Skeletal muscle satellite cell (primary cell): ENCODE measurements at regions not wholly inside any gene's neighbourhood (a gene's known extent, or its start where the extent isn't known, plus 50 kb on each side); places are given as distances from the start of the nearest gene placed in this dataset.
"Not testable (repeated sequence)": the region's sequence is repeated elsewhere in the genome, so short reads cannot be mapped to it uniquely, and the experiment has no call there.

ENCODE experiments used
- H3K27me3 ChIP-seq: 2 replicates; pipeline ENCODE4 v1.7.0; 2013; ENCODE audit warnings: low read length; ENCODE audit not compliant: control insufficient read depth, insufficient read depth
- H3K36me3 ChIP-seq: 2 replicates; pipeline ENCODE4 v1.7.0; 2013; ENCODE audit warnings: mild to moderate bottlenecking, control low read depth, low read length; ENCODE audit not compliant: insufficient read depth
- H3K4me1 ChIP-seq: 2 replicates; pipeline ENCODE4 v1.7.0; 2013; ENCODE audit warnings: low read length; ENCODE audit not compliant: control insufficient read depth, insufficient read depth
- H3K4me2 ChIP-seq: 2 replicates; pipeline ENCODE4 v1.7.0; 2013; ENCODE audit warnings: mild to moderate bottlenecking, low read length
- H3K4me3 ChIP-seq: 2 replicates; pipeline ENCODE4 v1.7.0; 2013; ENCODE audit warnings: low read length
- H3K9ac ChIP-seq: 2 replicates; pipeline ENCODE4 v1.7.0; 2013; ENCODE audit warnings: mild to moderate bottlenecking, low read depth, low read length, moderate library complexity
- H3K9me3 ChIP-seq: replicated peaks from 2 replicates; pipeline ENCODE4 v1.7.0; 2013; ENCODE audit warnings: mild to moderate bottlenecking, control low read depth, low read length

DNA sequence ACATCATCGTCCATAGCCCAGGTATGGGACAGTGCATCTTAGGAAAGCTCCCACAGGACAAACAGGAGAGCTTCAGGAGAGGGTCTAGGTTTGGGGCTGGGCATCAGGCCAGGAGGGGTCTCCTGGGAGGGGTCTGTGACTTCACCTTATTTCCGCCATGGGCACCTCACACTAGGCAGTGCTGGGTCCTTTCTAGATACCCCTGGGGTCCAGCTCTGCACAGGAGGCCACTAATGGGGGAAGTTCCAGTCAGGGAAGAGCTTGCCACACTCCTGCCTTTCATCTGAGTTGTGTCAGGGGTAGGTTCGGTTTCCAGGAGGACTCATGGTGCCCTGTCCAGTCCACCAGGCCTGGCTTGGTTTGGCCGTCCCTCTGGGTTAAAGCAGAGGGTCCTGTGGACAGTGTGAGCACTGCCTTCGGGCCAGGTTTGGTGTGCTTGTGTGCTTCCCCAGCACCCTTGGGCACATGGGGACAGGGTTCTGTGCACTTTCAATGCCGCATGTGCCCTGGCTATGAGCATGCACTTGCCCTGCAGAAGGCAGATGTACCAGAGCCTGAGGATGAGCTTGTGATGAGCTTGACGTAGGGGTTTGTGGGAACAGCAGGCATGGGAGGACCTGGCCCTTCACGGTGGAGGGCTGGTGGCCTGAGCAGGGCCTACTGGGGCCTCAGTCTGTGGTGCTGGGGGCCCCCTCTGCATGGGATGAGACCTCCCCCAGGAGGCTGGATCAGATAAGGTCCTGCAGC, 377.7 kb upstream of the NUPR2 start:
- no peaks in the 10 kb centered on the region for H3K4me1 ChIP-seq
- H3K9me3 ChIP-seq: peaks cover 23% of the 10 kb centered on the region
- no peaks in the 10 kb centered on the region for H3K36me3 ChIP-seq
- no peaks in the 10 kb centered on the region for H3K27me3 ChIP-seq
- no peak overlapping the region for H3K9ac ChIP-seq
- H3K4me2 ChIP-seq: no peak overlapping the region
- H3K4me3 ChIP-seq: no peak overlapping the region

DNA sequence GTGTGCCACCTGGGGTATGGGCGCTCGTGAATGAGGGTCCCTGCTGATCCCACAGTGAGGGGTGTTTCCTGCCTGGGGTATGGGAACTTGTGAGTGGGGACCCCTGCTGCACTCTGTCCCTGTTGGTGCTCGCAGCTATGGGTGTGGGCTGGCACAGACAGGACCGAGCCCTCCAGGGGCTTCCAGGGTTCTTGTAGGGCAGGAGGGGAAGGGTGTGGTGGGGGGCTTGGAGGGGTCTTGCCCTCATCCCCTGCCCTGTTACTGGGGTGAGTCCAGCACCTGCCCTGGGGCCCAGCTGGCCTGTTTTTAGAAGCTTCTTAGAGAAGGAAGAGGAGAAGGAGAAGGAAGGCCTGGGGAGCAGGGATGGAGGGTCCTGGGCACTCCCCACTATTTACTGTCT, 377.0 kb upstream of the NUPR2 start:
- H3K4me2 ChIP-seq: no peak overlapping the region
- H3K27me3 ChIP-seq: no peaks in the 10 kb centered on the region
- H3K4me3 ChIP-seq: no peak overlapping the region
- H3K9ac ChIP-seq: no peak overlapping the region
- H3K4me1 ChIP-seq: no peaks in the 10 kb centered on the region
- H3K36me3 ChIP-seq: no peaks in the 10 kb centered on the region
- peaks cover 23% of the 10 kb centered on the region for H3K9me3 ChIP-seq

DNA sequence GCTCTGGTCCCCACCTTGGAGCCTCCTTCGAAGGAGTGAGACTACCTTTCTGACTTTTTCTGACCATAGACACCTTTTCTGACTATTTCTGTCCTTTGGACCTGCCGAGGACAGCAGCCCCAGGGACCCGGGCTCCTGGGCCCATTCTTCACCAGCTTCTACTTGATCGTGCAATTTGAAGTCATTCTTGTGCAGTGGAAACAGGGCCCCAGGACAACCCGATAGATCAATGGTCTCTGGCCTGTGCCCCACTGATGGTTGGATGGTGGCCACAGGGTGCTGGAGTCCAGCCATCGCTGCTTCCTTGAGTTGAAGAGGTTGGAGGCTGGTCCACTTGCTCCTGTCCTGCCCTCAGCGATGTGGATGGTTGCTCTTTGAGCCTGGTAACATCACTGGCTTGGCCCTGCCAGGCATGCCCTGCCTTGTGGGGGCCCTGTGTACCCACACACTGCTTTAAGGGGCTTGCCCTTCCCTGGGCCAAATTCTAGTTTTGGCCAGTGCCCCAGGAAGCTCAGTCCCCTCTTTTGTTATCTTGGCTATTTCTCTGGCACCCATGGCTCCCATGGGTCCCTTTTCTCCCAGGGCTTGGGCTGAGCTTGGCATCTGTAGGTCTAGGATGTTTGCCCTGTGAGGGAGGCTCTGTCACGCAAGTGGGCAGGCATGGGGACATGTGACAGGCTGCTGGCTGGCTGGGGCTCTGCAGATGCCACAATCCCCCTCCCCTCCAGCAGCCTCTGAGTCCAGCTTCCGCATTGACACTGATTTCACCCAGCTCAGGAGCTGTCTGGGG, 375.6 kb upstream of the NUPR2 start:
- H3K4me1 ChIP-seq: no peaks in the 10 kb centered on the region
- no peak overlapping the region for H3K4me3 ChIP-seq
- no peak overlapping the region for H3K4me2 ChIP-seq
- no peaks in the 10 kb centered on the region for H3K27me3 ChIP-seq
- no peak overlapping the region for H3K9ac ChIP-seq
- no peaks in the 10 kb centered on the region for H3K36me3 ChIP-seq
- H3K9me3 ChIP-seq: peaks cover 23% of the 10 kb centered on the region

DNA sequence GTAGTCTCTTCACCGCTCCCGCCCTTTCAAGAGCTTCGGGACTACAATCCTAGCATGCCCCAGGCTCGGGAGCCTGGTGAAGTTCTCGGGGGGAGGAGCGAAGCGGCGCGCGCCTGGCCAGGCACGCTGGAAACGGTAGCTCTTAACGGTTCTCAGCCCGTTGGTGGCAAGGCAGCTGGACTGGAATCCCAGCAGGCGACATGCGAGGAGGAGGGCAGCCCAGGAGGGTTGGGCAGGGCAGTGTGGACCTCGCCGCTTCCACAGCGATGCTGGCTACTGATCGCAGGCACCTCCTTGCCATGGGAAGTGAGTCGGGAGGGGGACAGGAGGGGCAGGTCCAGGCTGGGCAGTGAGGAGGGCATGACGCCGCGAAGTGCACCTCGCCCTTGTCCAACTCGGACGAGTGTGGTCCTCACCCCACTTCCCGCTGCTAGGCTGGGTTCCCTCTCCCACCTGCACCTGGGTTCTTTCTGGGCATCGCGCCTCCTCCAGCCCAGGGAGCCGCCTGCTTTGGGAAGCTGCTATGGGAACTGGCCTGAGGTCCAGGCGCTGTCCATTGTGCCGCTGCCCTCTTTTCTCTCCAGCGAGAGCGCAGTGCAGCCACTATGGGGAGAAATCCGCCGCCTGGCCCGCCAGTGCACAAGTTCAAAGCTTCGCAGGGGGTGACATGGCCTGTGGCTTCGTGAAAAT, 367.8 kb upstream of the NUPR2 start:
- H3K9me3 ChIP-seq: peaks cover 15% of the 10 kb centered on the region
- no peaks in the 10 kb centered on the region for H3K27me3 ChIP-seq

DNA sequence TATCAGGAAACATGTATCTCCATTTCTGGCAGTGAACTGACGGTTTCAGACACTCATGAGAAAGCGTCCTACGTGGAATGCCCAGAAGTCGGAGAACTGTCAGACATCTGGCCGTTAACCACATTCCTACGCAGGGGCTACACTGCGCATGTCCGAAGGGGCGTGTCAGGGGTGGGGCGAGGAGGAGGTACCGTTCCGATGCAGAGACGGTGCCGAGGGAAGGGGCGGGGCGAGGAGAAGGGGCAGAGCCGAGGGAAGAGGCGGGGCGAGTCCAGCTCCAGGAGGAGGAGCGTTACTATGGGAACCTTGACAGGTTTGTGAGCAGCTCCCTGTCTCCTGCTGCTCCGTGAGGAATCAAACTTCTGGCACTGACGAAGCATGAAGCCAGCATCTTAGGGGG, 366.9 kb upstream of the NUPR2 start:
- Histone ChIP-seq H3K4me1 (no peaks in the 10 kb centered on the region), H3K9me3 (peaks cover 18% of the 10 kb centered on the region), H3K27me3 (no peaks in the 10 kb centered on the region), H3K9ac (no peak overlapping the region), H3K36me3 (no peaks in the 10 kb centered on the region), H3K4me3 (no peak overlapping the region), H3K4me2 (no peak overlapping the region)

More for the DNA sequence above, 367.8 kb upstream of the NUPR2 start:
- no peak overlapping the region for H3K4me2 ChIP-seq
- no peak overlapping the region for H3K9ac ChIP-seq
- H3K4me3 ChIP-seq: no peak overlapping the region
- no peaks in the 10 kb centered on the region for H3K36me3 ChIP-seq
- no peaks in the 10 kb centered on the region for H3K4me1 ChIP-seq

DNA sequence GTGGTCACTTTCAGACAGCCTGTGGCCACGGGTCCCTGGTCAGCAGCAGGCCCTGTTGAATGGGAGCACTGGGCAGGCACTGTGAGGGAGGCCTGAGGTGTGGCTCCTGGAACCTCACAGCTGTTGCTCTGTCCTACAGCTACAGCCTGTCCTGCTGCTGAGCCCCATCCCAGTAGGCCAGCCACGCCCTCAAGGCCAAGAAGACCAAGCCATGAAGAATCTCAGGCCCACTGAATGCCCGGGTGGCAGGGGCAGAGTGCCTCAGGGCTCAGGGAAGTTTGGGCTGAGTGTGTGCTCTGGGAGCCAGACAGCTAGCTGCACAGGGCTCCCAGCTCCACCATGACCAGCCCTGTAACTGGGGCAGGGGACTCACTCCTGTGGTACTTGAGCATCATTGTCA, 363.5 kb upstream of the NUPR2 start:
- Histone ChIP-seq H3K9ac (no peak overlapping the region), H3K4me1 (no peaks in the 10 kb centered on the region), H3K4me2 (no peak overlapping the region), H3K36me3 (no peaks in the 10 kb centered on the region), H3K4me3 (no peak overlapping the region), H3K27me3 (no peaks in the 10 kb centered on the region), H3K9me3 (peaks cover 12% of the 10 kb centered on the region)

DNA sequence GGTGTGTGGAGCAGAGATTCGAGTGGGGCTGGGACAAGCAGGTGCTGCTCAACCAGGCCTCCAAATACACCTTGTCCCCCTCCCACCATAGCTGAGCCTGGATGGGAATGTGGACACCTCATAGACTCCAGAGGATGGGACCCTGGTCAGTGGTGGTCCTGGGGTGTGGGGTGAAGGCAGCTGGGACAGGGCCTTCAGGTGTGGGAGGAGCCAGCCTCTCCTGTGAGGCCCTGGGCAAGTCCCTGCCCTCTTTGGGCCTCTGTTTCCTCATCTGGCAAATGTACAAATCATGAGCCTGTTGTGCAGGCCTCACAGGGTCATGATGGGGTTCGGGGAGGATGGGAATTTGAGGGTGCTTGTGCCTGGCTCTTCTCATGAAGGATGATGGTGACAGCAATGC, 362.9 kb upstream of the NUPR2 start:
- H3K36me3 ChIP-seq: no peaks in the 10 kb centered on the region
- peaks cover 9% of the 10 kb centered on the region for H3K9me3 ChIP-seq
- no peak overlapping the region for H3K4me3 ChIP-seq
- H3K9ac ChIP-seq: no peak overlapping the region
- no peaks in the 10 kb centered on the region for H3K4me1 ChIP-seq
- H3K27me3 ChIP-seq: no peaks in the 10 kb centered on the region
- no peak overlapping the region for H3K4me2 ChIP-seq

DNA sequence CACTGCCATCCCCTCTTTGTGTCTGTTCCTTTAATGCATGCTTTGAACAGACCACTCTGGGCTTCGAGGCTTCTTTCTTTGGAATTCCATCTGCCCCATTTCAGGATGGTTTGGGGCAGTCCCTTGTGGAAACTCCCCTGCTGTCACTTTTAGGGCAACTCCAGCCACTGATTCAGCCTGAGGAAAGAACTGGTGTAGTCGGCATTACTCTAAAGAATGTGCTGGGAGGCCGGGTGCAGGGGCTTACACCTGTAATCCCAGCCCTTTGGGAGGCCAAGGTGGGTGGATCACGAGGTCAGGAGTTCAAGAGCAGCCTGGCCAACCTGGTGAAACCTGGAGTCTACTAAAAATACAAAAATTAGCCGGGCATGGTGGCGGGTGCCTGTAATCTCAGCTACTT, 358.1 kb upstream of the NUPR2 start:
- Histone ChIP-seq H3K9me3 (peaks cover 24% of the 10 kb centered on the region), H3K4me3 (no peak overlapping the region), H3K9ac (no peak overlapping the region), H3K27me3 (no peaks in the 10 kb centered on the region), H3K36me3 (no peaks in the 10 kb centered on the region), H3K4me1 (no peaks in the 10 kb centered on the region), H3K4me2 (no peak overlapping the region)

DNA sequence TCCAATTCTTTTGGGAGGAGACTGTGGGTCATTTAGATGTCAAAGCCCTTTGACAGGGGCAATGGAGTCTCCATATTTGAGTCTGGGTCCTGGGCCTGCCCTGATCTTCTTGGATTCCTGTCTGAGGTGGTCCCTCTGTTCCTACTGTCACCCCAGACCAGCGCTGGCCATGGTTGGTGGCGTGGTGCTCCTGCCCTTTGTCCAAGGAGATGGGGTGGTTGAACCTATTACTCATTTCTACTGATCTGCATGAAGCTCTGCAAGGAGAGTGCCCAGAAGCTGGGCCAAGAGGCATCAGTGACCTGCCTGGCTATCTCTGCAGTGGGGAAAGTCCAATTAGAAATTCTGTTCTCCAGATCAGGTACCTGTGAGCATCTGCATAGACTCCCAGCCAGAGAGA, 355.6 kb upstream of the NUPR2 start:
- Histone ChIP-seq H3K9ac (no peak overlapping the region), H3K27me3 (no peaks in the 10 kb centered on the region), H3K4me2 (no peak overlapping the region), H3K4me3 (no peak overlapping the region), H3K36me3 (no peaks in the 10 kb centered on the region), H3K4me1 (no peaks in the 10 kb centered on the region), H3K9me3 (peaks cover 31% of the 10 kb centered on the region)

DNA sequence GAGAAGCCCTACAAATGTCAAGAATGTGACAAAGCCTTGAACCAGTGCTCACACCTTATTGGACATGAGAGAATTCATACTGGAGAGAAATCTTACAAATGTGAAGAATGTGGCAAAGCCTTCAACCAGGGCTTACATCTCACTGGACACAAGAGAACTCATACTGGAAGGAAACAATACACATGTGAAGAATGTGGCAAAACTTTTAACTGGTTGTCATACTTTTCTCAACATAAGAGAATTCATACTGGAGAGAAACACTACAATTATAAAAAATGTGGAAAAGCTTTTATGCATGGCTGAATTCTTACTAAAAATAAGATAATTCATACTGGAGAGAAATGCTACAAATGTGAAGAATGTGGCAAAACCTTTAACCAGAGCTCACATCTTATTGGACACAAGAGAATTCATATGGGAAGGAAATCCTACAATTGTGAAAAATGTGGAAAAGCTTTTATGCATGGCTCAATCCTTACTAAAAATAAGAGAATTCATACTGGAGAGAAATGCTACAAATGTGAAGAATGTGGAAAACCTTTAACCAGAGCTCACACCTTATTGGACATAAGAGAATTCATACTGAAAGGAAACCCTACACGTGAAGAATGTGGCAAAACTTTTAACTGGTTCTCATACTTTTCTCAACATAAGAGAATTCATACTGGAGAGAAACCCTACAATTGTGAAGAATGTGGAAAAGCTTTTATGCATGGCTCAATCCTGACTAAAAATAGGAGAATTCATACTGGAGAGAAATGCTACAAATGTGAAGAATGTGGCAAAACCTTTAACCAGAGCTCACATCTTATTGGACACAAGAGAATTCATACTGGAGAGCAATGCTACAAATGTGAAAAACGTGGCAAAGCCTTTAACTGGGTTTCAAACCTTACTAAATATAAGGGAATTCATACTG, 350.6 kb upstream of the NUPR2 start:
- H3K4me2 ChIP-seq, H3K9ac ChIP-seq, H3K36me3 ChIP-seq, H3K4me3 ChIP-seq, H3K27me3 ChIP-seq, H3K4me1 ChIP-seq: not testable (repeated sequence)
- peaks cover 36% of the 10 kb centered on the region for H3K9me3 ChIP-seq

DNA sequence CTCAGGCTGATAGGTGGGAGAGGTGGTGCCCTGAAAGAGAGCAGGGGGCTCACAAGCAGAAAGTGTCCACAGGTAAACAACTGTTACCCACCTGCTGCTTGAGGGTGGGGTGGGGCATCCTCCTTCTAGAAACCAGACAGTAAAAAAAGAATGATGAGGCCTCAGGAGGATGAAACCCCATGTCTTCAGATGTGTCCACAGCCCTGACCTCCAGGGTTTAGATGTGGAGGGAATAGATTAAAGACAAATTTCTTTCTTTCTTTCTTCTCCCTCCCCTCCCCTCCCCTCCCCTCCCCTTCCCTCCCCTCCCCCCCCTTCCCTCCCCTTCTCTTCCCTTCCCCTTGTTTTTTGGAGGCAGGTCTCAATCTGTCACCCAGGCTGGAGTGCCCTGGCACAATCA, 333.5 kb upstream of the NUPR2 start:
- no peak overlapping the region for H3K4me3 ChIP-seq
- H3K9ac ChIP-seq: no peak overlapping the region
- H3K9me3 ChIP-seq: peaks cover 18% of the 10 kb centered on the region
- no peaks in the 10 kb centered on the region for H3K4me1 ChIP-seq
- no peak overlapping the region for H3K4me2 ChIP-seq
- no peaks in the 10 kb centered on the region for H3K27me3 ChIP-seq
- H3K36me3 ChIP-seq: no peaks in the 10 kb centered on the region
